GM23248 (cell line): ENCODE measurements at regions not wholly inside any gene's neighbourhood (a gene's known extent, or its start where the extent isn't known, plus 50 kb on each side); places are given as distances from the start of the nearest gene placed in this dataset.
A peak's percentile ranks its signal among the peaks of the same experiment; 100 is the strongest.

Source experiments
- DNase-seq: peaks from one replicate; pipeline ENCODE4 v3.0.0-alpha.2; 2015
- H2AFZ ChIP-seq: fragments of 200-600 bp; sonication (generic); 2 replicates; pipeline ENCODE4 v1.6.1; 2016; ENCODE audit warnings: antibody characterized with exemption
- H3F3A ChIP-seq: fragments of 200-600 bp; sonication (generic); 2 replicates; pipeline ENCODE4 v1.6.1; 2016; ENCODE audit warnings: mild to moderate bottlenecking, antibody characterized with exemption, mixed run types; ENCODE audit not compliant: insufficient read depth
- H3K27ac ChIP-seq: fragments of 200-600 bp; sonication (generic); 2 replicates; pipeline ENCODE4 v1.5.1; 2016; ENCODE audit warnings: mild to moderate bottlenecking
- H3K27me3 ChIP-seq: fragments of 200-600 bp; sonication (generic); replicated peaks from 2 replicates; pipeline ENCODE4 v1.6.1; 2016; ENCODE audit warnings: mild to moderate bottlenecking; ENCODE audit not compliant: insufficient read depth
- H3K36me3 ChIP-seq: fragments of 200-600 bp; sonication (generic); 2 replicates; pipeline ENCODE4 v1.6.1; 2016; ENCODE audit warnings: low read depth, mild to moderate bottlenecking
- H3K4me1 ChIP-seq: fragments of 200-600 bp; sonication (generic); 2 replicates; pipeline ENCODE4 v1.6.1; 2016; ENCODE audit warnings: mild to moderate bottlenecking; ENCODE audit not compliant: insufficient read depth
- H3K4me2 ChIP-seq: fragments of 200-600 bp; sonication (generic); one replicate; pipeline ENCODE4 v1.6.1; 2016; ENCODE audit warnings: mild to moderate bottlenecking; ENCODE audit not compliant: unreplicated experiment
- H3K4me3 ChIP-seq: fragments of 200-600 bp; sonication (generic); 2 replicates; pipeline ENCODE4 v1.5.1; 2016; ENCODE audit warnings: mild to moderate bottlenecking
- H3K79me2 ChIP-seq: fragments of 200-600 bp; sonication (generic); 2 replicates; pipeline ENCODE4 v1.6.1; 2016; ENCODE audit warnings: mild to moderate bottlenecking; ENCODE audit not compliant: insufficient read depth
- H3K9ac ChIP-seq: fragments of 200-600 bp; sonication (generic); 2 replicates; pipeline ENCODE4 v1.6.1; 2016; ENCODE audit warnings: mild to moderate bottlenecking
- H3K9me2 ChIP-seq: fragments of 200-600 bp; sonication (generic); 2 replicates; pipeline ENCODE4 v1.6.1; 2016; ENCODE audit warnings: mixed run types, mild to moderate bottlenecking, moderate library complexity; ENCODE audit not compliant: insufficient read depth
- H3K9me3 ChIP-seq: fragments of 200-600 bp; sonication (generic); one replicate; pipeline ENCODE4 v1.6.1; 2017; ENCODE audit warnings: low read depth
- H4K20me1 ChIP-seq: fragments of 200-600 bp; sonication (generic); 2 replicates; pipeline ENCODE4 v1.6.0; 2016; ENCODE audit not compliant: insufficient read depth
- EZH2 ChIP-seq: fragments of 200-600 bp; sonication (generic); IDR thresholded peaks from 2 replicates; pipeline ENCODE4 v1.6.1; 2018; ENCODE audit warnings: antibody characterized with exemption, mild to moderate bottlenecking; ENCODE audit not compliant: insufficient read depth, poor library complexity, severe bottlenecking
- EZH2phosphoT487 ChIP-seq: fragments of 200-600 bp; sonication (generic); IDR thresholded peaks from 2 replicates; pipeline ENCODE4 v1.6.1; 2018; ENCODE audit warnings: antibody characterized with exemption, moderate library complexity, mild to moderate bottlenecking, low read depth; ENCODE audit not compliant: insufficient read depth
- WGBS, 2 experiments: methylation state at CpG; one replicate each; pipeline ENCODE4 v1.1.6; 2015 to 2017; ENCODE audit warnings: low lambda C conversion rate in 2 of 2, low coverage in 1 of 2; ENCODE audit errors: missing lambda C conversion rate in 2 of 2; 5-methylcytosine and 5-hydroxymethylcytosine counted together
- in situ Hi-C: fragments of 300-500 bp; cut with MboI; formaldehyde crosslinking; loops from 2 replicates; pipeline ENCODE4 v1.15.0; 2020

- no peak overlapping the region for H3K27ac ChIP-seq
- no peak overlapping the region for H2AFZ ChIP-seq
- no peak overlapping the region for H3K4me2 ChIP-seq
- TF ChIP-seq EZH2, result no peak
- no peak for TF ChIP-seq EZH2phosphoT487
- H3F3A ChIP-seq, result no peaks in the 10 kb centered on the region
- WGBS, 2 experiments, result 41 to 47% methylated on average over 3 of the region's 3 CpGs
- H4K20me1 ChIP-seq, result no peaks in the 10 kb centered on the region
- H3K9me2 ChIP-seq, result no peaks in the 10 kb centered on the region
- DNase-seq, result peak; percentile 33
- H3K9ac ChIP-seq, result no peak overlapping the region
- no peaks in the 10 kb centered on the region for H3K36me3 ChIP-seq
- no peaks in the 10 kb centered on the region for H3K79me2 ChIP-seq
- H3K4me3 ChIP-seq, result no peak overlapping the region
- in situ Hi-C loops, result loop anchor here (10.0 kb wide), 1 partner anchor 302 kb away; no protein-coding TSS in a partner anchor
- H3K9me3 ChIP-seq, result no peaks in the 10 kb centered on the region
- no peaks in the 10 kb centered on the region; the same call in none of the 2 replicates for H3K27me3 ChIP-seq
- H3K4me1 ChIP-seq, result no peaks in the 10 kb centered on the region
Measured at GRCh38 chr6:123716506-123716905, 79.8 kb upstream of the TRDN start.

GRCh38 chr6:123715006-123715863 is 78.5 kb upstream of the TRDN start:
- in situ Hi-C loops, result loop anchor here (10.0 kb wide), 1 partner anchor 300 kb away; no protein-coding TSS in a partner anchor
- Histone ChIP-seq H3K27ac (no peak overlapping the region), H4K20me1 (no peaks in the 10 kb centered on the region), H3K4me3 (no peak overlapping the region), H3K4me2 (no peak overlapping the region), H3K4me1 (no peaks in the 10 kb centered on the region), H3K9me3 (no peaks in the 10 kb centered on the region), H3K9me2 (no peaks in the 10 kb centered on the region), H3K27me3 (no peaks in the 10 kb centered on the region; the same call in none of the 2 replicates), H3K79me2 (no peaks in the 10 kb centered on the region), H3K9ac (no peak overlapping the region), H3K36me3 (no peaks in the 10 kb centered on the region), H2AFZ (no peak overlapping the region), H3F3A (no peaks in the 10 kb centered on the region)
- peak; percentile 49 for DNase-seq
- TF ChIP-seq EZH2 (no peak), EZH2phosphoT487 (no peak)
- 32% methylated on average over 7 of the region's 7 CpGs for WGBS, 2 experiments

- WGBS, 2 experiments, result 55 to 63% methylated on average over 3 of the region's 3 CpGs
- Histone ChIP-seq H3K27me3 (no peaks in the 10 kb centered on the region; the same call in none of the 2 replicates), H3K9ac (no peak overlapping the region), H3K36me3 (no peaks in the 10 kb centered on the region), H4K20me1 (no peaks in the 10 kb centered on the region), H2AFZ (no peak overlapping the region), H3K4me2 (no peak overlapping the region), H3K4me1 (no peaks in the 10 kb centered on the region), H3K79me2 (no peaks in the 10 kb centered on the region), H3K9me2 (no peaks in the 10 kb centered on the region), H3K27ac (no peak overlapping the region), H3K9me3 (no peaks in the 10 kb centered on the region), H3F3A (no peaks in the 10 kb centered on the region), H3K4me3 (no peak overlapping the region)
- TF ChIP-seq EZH2, result no peak
- no peak for TF ChIP-seq EZH2phosphoT487
- in situ Hi-C loops, result loop anchor here (10.0 kb wide), 1 partner anchor 298 kb away; no protein-coding TSS in a partner anchor
- no peak for DNase-seq
Measured at GRCh38 chr6:123712831-123713230, 76.1 kb upstream of the TRDN start.

- Histone ChIP-seq H3K79me2 (no peaks in the 10 kb centered on the region), H3K9me2 (no peaks in the 10 kb centered on the region), H4K20me1 (no peaks in the 10 kb centered on the region), H3K4me1 (no peaks in the 10 kb centered on the region), H2AFZ (no peak overlapping the region), H3K27ac (no peak overlapping the region), H3K27me3 (no peaks in the 10 kb centered on the region), H3K4me2 (no peak overlapping the region), H3K36me3 (no peaks in the 10 kb centered on the region), H3K9me3 (no peaks in the 10 kb centered on the region), H3K4me3 (no peak overlapping the region), H3F3A (no peaks in the 10 kb centered on the region), H3K9ac (no peak overlapping the region)
- TF ChIP-seq EZH2phosphoT487, result no peak
- TF ChIP-seq EZH2, result no peak
- in situ Hi-C loops, result no loop called here
- no peak for DNase-seq
- 35 to 47% methylated on average over 3 of the region's 3 CpGs for WGBS, 2 experiments
Measured at GRCh38 chr6:123702943-123703342, 66.2 kb upstream of the TRDN start.

GRCh38 chr6:123687864-123688263 is 51.1 kb upstream of the TRDN start:
- no peaks in the 10 kb centered on the region for H3K79me2 ChIP-seq
- no peak overlapping the region for H3K9ac ChIP-seq
- H3K36me3 ChIP-seq, result no peaks in the 10 kb centered on the region
- H3F3A ChIP-seq, result no peaks in the 10 kb centered on the region
- WGBS, 2 experiments, result 36 to 38% methylated on average over 1 of the region's 1 CpG
- TF ChIP-seq EZH2 (no peak), EZH2phosphoT487 (no peak)
- no peak overlapping the region for H3K4me2 ChIP-seq
- H3K27ac ChIP-seq, result no peak overlapping the region
- no peak for DNase-seq
- no peaks in the 10 kb centered on the region for H3K9me2 ChIP-seq
- no peaks in the 10 kb centered on the region for H3K4me1 ChIP-seq
- in situ Hi-C loops, result no loop called here
- no peaks in the 10 kb centered on the region for H3K27me3 ChIP-seq
- H4K20me1 ChIP-seq, result no peaks in the 10 kb centered on the region
- H3K4me3 ChIP-seq, result no peak overlapping the region
- no peak overlapping the region for H2AFZ ChIP-seq
- H3K9me3 ChIP-seq, result no peaks in the 10 kb centered on the region
